ENCODE measurements at regions not wholly inside any gene's neighbourhood (a gene's known extent, or its start where the extent isn't known, plus 50 kb on each side); places are given as distances from the start of the nearest gene placed in this dataset.

DNA sequence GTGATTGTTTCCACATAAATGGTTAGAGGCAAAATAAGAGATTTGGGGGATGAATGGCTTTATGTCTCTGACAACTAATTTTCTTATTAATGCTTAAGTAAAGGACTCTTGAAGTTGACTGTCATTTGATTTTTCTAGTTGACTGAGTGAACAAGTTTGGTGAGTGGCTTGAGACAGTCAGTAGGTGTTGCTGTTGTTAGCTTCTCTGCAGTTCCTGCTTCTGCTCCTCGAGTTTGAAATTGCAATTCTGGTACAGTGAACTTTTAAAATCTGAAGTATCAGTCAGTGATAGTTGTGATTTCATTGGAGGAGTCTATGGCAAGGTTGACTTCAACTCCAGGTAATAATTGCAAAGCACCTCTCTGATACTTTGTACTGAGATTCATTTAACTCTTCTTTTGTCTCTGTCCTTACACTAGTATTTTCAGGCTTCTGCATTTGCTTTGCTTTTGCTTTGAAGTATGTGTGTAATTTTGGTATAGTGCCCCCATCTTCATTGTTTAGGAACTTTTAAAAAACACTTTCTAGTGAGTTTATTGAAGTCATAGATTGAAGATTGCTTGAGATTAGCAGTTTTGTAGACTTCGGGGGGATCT lies 415.5 kb downstream of the PCNX1 start:
- Histone ChIP-seq H3K9me2 (replicated peaks; ENCODE audit: low read depth, low read length) (no peaks in the 10 kb centered on the region), H3K9me3 (ENCODE audit: insufficient read depth, low read depth, low read length) (no peaks in the 10 kb centered on the region), H3K4me2 (ENCODE audit: low read depth, low read length, poor library complexity, severe bottlenecking) (peak overlapping the region; percentile 88), H3K79me2 (ENCODE audit: insufficient read depth, low read length) (peaks cover 69% of the 10 kb centered on the region), H3K4me1 (ENCODE audit: insufficient read depth, low read length, poor library complexity, severe bottlenecking) (peaks cover 51% of the 10 kb centered on the region), H3K36me3 (ENCODE audit: insufficient read depth, low read length) (no peaks in the 10 kb centered on the region), H3K9ac (ENCODE audit: low read depth, low read length, poor library complexity, severe bottlenecking) (peak overlapping the region; percentile 89), H3K27me3 (ENCODE audit: insufficient read depth, low read length, poor library complexity, severe bottlenecking) (no peaks in the 10 kb centered on the region), H4K20me1 (ENCODE audit: insufficient read depth, low read length, poor library complexity, severe bottlenecking) (peaks cover 54% of the 10 kb centered on the region), H2AFZ (ENCODE audit: low read length) (no peak overlapping the region), H3K4me3 (ENCODE audit: low read length, poor library complexity, severe bottlenecking) (peak overlapping the region; percentile 87), H3F3A (ENCODE audit: low read depth) (peaks cover 9% of the 10 kb centered on the region; the same call in 1 of the 2 replicates)
- TF ChIP-seq, protein P1, sequence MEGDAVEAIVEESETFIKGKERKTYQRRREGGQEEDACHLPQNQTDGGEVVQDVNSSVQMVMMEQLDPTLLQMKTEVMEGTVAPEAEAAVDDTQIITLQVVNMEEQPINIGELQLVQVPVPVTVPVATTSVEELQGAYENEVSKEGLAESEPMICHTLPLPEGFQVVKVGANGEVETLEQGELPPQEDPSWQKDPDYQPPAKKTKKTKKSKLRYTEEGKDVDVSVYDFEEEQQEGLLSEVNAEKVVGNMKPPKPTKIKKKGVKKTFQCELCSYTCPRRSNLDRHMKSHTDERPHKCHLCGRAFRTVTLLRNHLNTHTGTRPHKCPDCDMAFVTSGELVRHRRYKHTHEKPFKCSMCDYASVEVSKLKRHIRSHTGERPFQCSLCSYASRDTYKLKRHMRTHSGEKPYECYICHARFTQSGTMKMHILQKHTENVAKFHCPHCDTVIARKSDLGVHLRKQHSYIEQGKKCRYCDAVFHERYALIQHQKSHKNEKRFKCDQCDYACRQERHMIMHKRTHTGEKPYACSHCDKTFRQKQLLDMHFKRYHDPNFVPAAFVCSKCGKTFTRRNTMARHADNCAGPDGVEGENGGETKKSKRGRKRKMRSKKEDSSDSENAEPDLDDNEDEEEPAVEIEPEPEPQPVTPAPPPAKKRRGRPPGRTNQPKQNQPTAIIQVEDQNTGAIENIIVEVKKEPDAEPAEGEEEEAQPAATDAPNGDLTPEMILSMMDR (conservative IDR thresholded peaks at IDR 0.05; ENCODE audit: low read length) = peak; percentile 73
- TF ChIP-seq EZH2phosphoT487 (IDR thresholded peaks at IDR 0.05; ENCODE audit: borderline replicate concordance) = no peak

- peaks cover 5% of the 10 kb centered on the region; the same call in 1 of the 2 replicates for H3K36me3 ChIP-seq (ENCODE audit: insufficient read depth, low read length)
- peaks cover 73% of the 10 kb centered on the region for H4K20me1 ChIP-seq (ENCODE audit: insufficient read depth, low read length, poor library complexity, severe bottlenecking)
- H3K27me3 ChIP-seq (ENCODE audit: insufficient read depth, low read length, poor library complexity, severe bottlenecking) = no peaks in the 10 kb centered on the region
- peak overlapping the region; percentile 88 for H3K4me2 ChIP-seq (ENCODE audit: low read depth, low read length, poor library complexity, severe bottlenecking)
- TF ChIP-seq EZH2phosphoT487 (IDR thresholded peaks at IDR 0.05; ENCODE audit: borderline replicate concordance) = no peak
- TF ChIP-seq, protein P1 (conservative IDR thresholded peaks at IDR 0.05; ENCODE audit: low read length) = 0 out of 2 replicates have a peak, but pooled peaks have one; percentile 9
- no peaks in the 10 kb centered on the region for H3K9me3 ChIP-seq (ENCODE audit: insufficient read depth, low read depth, low read length)
- H3K4me1 ChIP-seq (ENCODE audit: insufficient read depth, low read length, poor library complexity, severe bottlenecking) = peaks cover 56% of the 10 kb centered on the region
- H3K9me2 ChIP-seq (replicated peaks; ENCODE audit: low read depth, low read length) = no peaks in the 10 kb centered on the region
- no peak overlapping the region for H2AFZ ChIP-seq (ENCODE audit: low read length)
- no peak overlapping the region for H3K9ac ChIP-seq (ENCODE audit: low read depth, low read length, poor library complexity, severe bottlenecking)
- peak overlapping the region; percentile 87 for H3K4me3 ChIP-seq (ENCODE audit: low read length, poor library complexity, severe bottlenecking)
- H3K79me2 ChIP-seq (ENCODE audit: insufficient read depth, low read length) = peaks cover 90% of the 10 kb centered on the region
- H3F3A ChIP-seq (ENCODE audit: low read depth) = peaks cover 9% of the 10 kb centered on the region; the same call in 1 of the 2 replicates
Observed at GRCh38 chr14:71324767-71325272, 417.6 kb downstream of the PCNX1 start.

GRCh38 chr14:71327691-71328090 lies 420.4 kb downstream of the PCNX1 start:
- H3K9ac ChIP-seq (ENCODE audit: low read depth, low read length, poor library complexity, severe bottlenecking) = no peak overlapping the region
- peak overlapping the region; percentile 45 for H3K4me2 ChIP-seq (ENCODE audit: low read depth, low read length, poor library complexity, severe bottlenecking)

More at GRCh38 chr14:71327691-71328090, 420.4 kb downstream of the PCNX1 start:
- TF ChIP-seq, protein P1 (conservative IDR thresholded peaks at IDR 0.05; ENCODE audit: low read length) = no peak
- TF ChIP-seq EZH2phosphoT487 (IDR thresholded peaks at IDR 0.05; ENCODE audit: borderline replicate concordance) = no peak
- peaks cover 93% of the 10 kb centered on the region for H4K20me1 ChIP-seq (ENCODE audit: insufficient read depth, low read length, poor library complexity, severe bottlenecking)
- no peak overlapping the region for H2AFZ ChIP-seq (ENCODE audit: low read length)
- H3K9me3 ChIP-seq (ENCODE audit: insufficient read depth, low read depth, low read length) = no peaks in the 10 kb centered on the region
- H3K4me1 ChIP-seq (ENCODE audit: insufficient read depth, low read length, poor library complexity, severe bottlenecking) = peaks cover 70% of the 10 kb centered on the region
- H3K36me3 ChIP-seq (ENCODE audit: insufficient read depth, low read length) = peaks cover 5% of the 10 kb centered on the region; the same call in 1 of the 2 replicates
- no peaks in the 10 kb centered on the region for H3K9me2 ChIP-seq (replicated peaks; ENCODE audit: low read depth, low read length)
- peaks cover 96% of the 10 kb centered on the region for H3K79me2 ChIP-seq (ENCODE audit: insufficient read depth, low read length)
- H3K4me3 ChIP-seq (ENCODE audit: low read length, poor library complexity, severe bottlenecking) = no peak overlapping the region
- no peaks in the 10 kb centered on the region for H3K27me3 ChIP-seq (ENCODE audit: insufficient read depth, low read length, poor library complexity, severe bottlenecking)
- peaks cover 9% of the 10 kb centered on the region; the same call in 1 of the 2 replicates for H3F3A ChIP-seq (ENCODE audit: low read depth)

Measured in Loucy (cell line).